SK-N-MC (cell line): ENCODE measurements at regions not wholly inside any gene's neighbourhood (a gene's known extent, or its start where the extent isn't known, plus 50 kb on each side); places are given as distances from the start of the nearest gene placed in this dataset.

Source experiments
- DNase-seq: peaks from one replicate; pipeline ENCODE4 v3.0.0-alpha.2; 2011; ENCODE audit warnings: low read depth, low spot score
- H3K27ac ChIP-seq: fragments of 200-600 bp; sonication (generic); 2 replicates; pipeline ENCODE4 v1.5.1; 2016; ENCODE audit warnings: mixed run types
- H3K36me3 ChIP-seq: fragments of 200-600 bp; sonication (generic); 2 replicates; pipeline ENCODE4 v1.6.1; 2017; ENCODE audit warnings: antibody characterized with exemption, low read length, mixed read lengths; ENCODE audit not compliant: insufficient read depth
- H3K4me3 ChIP-seq: fragments of 200-600 bp; sonication (generic); 2 replicates; pipeline ENCODE4 v1.5.1; 2016
- H3K9ac ChIP-seq: fragments of 200-600 bp; sonication (generic); 2 replicates; pipeline ENCODE4 v1.8.0; 2017; ENCODE audit warnings: mixed run types, mixed read lengths; ENCODE audit not compliant: insufficient read length
- H3K9me3 ChIP-seq: fragments of 200-600 bp; sonication (generic); 2 replicates; pipeline ENCODE4 v1.6.1; 2017; ENCODE audit warnings: low read depth, mild to moderate bottlenecking, antibody characterized with exemption, low read length, moderate library complexity, mixed read lengths
- EZH2 ChIP-seq: fragments of 200-600 bp; sonication (generic); IDR thresholded peaks from one replicate; pipeline ENCODE4 v1.6.1; 2017; ENCODE audit warnings: antibody characterized with exemption
- FOXP2 ChIP-seq: optimal IDR thresholded peaks from 2 replicates; pipeline ENCODE3; 2011; ENCODE audit warnings: mild to moderate bottlenecking, moderate library complexity; ENCODE audit not compliant: insufficient read depth; ENCODE audit errors: extremely low read length, control extremely low read depth
- POLR2AphosphoS5 ChIP-seq: IDR thresholded peaks from 2 replicates; pipeline ENCODE4 v1.6.1; 2012; ENCODE audit warnings: mild to moderate bottlenecking, low read depth, low read length, borderline replicate concordance

GRCh38 chr2:129782633-129782990 lies 196.9 kb upstream of the RAB6C start:
- Histone ChIP-seq H3K27ac (no peak overlapping the region), H3K9ac (no peak overlapping the region), H3K9me3 (no peaks in the 10 kb centered on the region), H3K36me3 (no peaks in the 10 kb centered on the region), H3K4me3 (no peak overlapping the region)
- DNase-seq = no peak
- TF ChIP-seq FOXP2 = no peak
- no peak for TF ChIP-seq POLR2AphosphoS5
- TF ChIP-seq EZH2 = no peak

GRCh38 chr2:129784486-129784885 lies 195.0 kb upstream of the RAB6C start:
- no peaks in the 10 kb centered on the region for H3K36me3 ChIP-seq
- H3K27ac ChIP-seq = no peak overlapping the region
- H3K9me3 ChIP-seq = no peaks in the 10 kb centered on the region
- no peak overlapping the region for H3K4me3 ChIP-seq
- DNase-seq = no peak
- TF ChIP-seq EZH2 = no peak
- no peak for TF ChIP-seq FOXP2
- TF ChIP-seq POLR2AphosphoS5 = no peak
- no peak overlapping the region for H3K9ac ChIP-seq

DNA sequence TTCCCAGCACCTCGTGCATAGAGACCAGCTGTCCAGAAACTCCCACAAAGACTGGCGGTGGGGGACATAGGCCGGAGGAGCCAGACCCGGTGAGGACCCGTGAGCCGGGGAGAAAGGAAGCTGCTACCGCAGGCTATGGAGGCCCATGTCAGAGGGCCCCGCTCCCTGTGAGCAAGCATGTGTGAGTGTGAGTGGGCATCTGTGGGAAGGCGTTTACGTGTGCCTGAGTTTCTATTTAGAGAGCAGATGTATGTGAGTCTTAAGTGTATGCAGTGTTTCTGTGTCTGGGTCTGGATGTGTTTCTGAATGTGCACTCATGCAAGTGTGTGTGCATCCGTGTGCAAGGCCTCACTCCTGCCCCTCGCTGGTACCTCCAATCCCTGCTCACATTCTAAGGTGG lies 187.8 kb upstream of the RAB6C start:
- DNase-seq = no peak
- TF ChIP-seq EZH2 (no peak), FOXP2 (no peak), POLR2AphosphoS5 (no peak)
- no peak overlapping the region for H3K27ac ChIP-seq
- H3K9me3 ChIP-seq = no peaks in the 10 kb centered on the region
- H3K36me3 ChIP-seq = no peaks in the 10 kb centered on the region
- no peak overlapping the region for H3K4me3 ChIP-seq
- H3K9ac ChIP-seq = no peak overlapping the region

GRCh38 chr2:129793431-129793902 lies 186.0 kb upstream of the RAB6C start:
- no peak overlapping the region for H3K9ac ChIP-seq
- H3K4me3 ChIP-seq = no peak overlapping the region
- no peak for DNase-seq
- H3K27ac ChIP-seq = no peak overlapping the region
- no peaks in the 10 kb centered on the region for H3K9me3 ChIP-seq
- TF ChIP-seq FOXP2 (no peak), POLR2AphosphoS5 (no peak), EZH2 (no peak)
- no peaks in the 10 kb centered on the region for H3K36me3 ChIP-seq

DNA sequence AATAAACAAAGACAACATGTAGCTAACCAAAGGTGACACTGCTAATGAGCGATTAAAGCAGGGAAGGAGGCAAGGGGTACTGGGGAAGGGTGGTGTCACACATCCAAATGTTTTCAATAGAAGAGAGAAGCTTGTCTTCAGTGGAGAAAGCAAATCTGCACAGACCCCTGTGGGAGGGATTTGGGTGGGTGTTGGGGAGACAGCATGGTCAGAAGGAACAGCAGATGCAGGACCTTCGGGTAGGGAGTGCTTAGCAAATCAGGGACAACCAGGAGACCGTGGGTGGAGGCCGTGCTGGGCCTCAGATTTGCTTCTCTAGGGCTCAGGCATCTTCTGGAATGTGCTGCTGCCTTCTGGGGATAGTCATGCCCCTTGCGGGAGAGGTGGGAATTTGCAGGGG lies 185.3 kb upstream of the RAB6C start:
- Histone ChIP-seq H3K9me3 (no peaks in the 10 kb centered on the region), H3K36me3 (no peaks in the 10 kb centered on the region), H3K9ac (no peak overlapping the region), H3K27ac (no peak overlapping the region), H3K4me3 (no peak overlapping the region)
- TF ChIP-seq FOXP2 (no peak), EZH2 (no peak), POLR2AphosphoS5 (no peak)
- DNase-seq = no peak

DNA sequence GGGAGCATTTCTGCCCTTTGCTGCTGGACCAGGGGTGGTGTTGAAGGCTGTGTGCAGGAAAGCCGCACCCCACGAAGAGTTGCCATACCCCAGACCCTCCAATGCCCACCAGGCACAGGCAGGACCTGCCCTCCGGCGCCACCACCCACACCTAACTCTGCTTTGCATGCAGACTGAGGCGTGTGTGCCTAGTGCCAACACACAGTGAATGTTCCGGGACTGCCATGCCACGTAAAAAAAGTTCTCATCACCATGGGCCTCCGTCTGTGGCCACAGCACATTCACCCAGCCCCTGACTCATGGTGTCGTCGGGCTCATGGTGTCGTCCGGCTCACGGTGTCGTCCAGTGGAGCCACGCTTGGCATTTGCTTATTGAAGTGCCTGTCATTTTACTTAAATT lies 184.9 kb upstream of the RAB6C start:
- Histone ChIP-seq H3K9me3 (no peaks in the 10 kb centered on the region), H3K27ac (no peak overlapping the region), H3K4me3 (no peak overlapping the region), H3K9ac (no peak overlapping the region), H3K36me3 (no peaks in the 10 kb centered on the region)
- no peak for DNase-seq
- TF ChIP-seq EZH2 (no peak), FOXP2 (no peak), POLR2AphosphoS5 (no peak)

GRCh38 chr2:129796225-129796624 lies 183.2 kb upstream of the RAB6C start:
- no peak overlapping the region for H3K4me3 ChIP-seq
- no peak for TF ChIP-seq EZH2
- TF ChIP-seq FOXP2 = no peak
- no peak for TF ChIP-seq POLR2AphosphoS5
- H3K27ac ChIP-seq = no peak overlapping the region
- no peaks in the 10 kb centered on the region for H3K9me3 ChIP-seq
- H3K9ac ChIP-seq = no peak overlapping the region
- no peaks in the 10 kb centered on the region for H3K36me3 ChIP-seq
- no peak for DNase-seq

GRCh38 chr2:129796801-129797488 lies 182.5 kb upstream of the RAB6C start:
- Histone ChIP-seq H3K9me3 (no peaks in the 10 kb centered on the region), H3K4me3 (no peak overlapping the region), H3K36me3 (no peaks in the 10 kb centered on the region), H3K9ac (no peak overlapping the region), H3K27ac (no peak overlapping the region)
- TF ChIP-seq EZH2 = no peak
- no peak for TF ChIP-seq FOXP2
- no peak for TF ChIP-seq POLR2AphosphoS5
- DNase-seq = no peak

DNA sequence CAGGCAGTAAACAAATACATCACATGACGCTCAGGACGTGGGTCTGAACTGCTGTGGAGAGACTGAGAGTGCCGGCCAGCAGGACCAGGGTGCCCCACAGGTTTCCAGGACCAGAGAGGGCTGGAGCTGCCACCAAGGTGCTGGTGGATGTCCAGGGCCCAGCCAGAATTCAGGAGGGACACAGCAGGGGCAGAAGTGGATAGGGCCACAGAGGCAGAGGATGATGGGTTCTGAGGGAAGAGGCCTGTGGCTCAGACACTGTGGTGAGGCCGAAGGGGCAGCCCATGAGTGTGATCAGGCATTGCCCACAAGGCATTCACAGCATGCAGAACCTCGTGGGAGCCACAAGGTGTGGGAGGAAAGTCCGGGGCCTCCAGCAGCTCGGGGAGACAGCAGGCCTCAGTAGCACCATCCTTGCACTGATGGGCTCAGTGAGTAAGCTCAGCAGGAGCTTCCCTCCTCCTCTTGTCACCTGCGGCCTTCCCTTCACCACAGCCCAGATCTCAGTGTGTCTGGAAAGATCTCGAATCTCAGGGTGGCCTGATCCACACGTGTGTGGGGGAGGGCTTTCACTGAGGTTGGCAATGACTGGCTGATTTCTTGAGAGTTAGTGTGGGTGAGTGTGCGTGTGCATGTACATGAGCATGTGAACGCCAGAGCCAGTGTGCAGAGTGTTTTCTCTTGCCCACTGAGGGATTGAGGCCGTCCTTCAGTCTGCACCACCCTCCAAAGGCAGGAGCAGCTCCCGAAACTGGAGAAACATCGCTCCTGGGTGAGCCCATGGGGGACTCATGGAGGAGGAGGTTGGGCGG lies 181.8 kb upstream of the RAB6C start:
- Histone ChIP-seq H3K9ac (no peak overlapping the region), H3K9me3 (no peaks in the 10 kb centered on the region), H3K36me3 (no peaks in the 10 kb centered on the region), H3K27ac (no peak overlapping the region), H3K4me3 (no peak overlapping the region)
- TF ChIP-seq EZH2 = no peak
- TF ChIP-seq POLR2AphosphoS5 = no peak
- no peak for TF ChIP-seq FOXP2
- no peak for DNase-seq
